ES-I3 (cell line): ENCODE measurements at regions not wholly inside any gene's neighbourhood (a gene's known extent, or its start where the extent isn't known, plus 50 kb on each side); places are given as distances from the start of the nearest gene placed in this dataset.

Experiments used
- H3K36me3 ChIP-seq: 2 replicates; pipeline ENCODE4 v1.6.1; 2013; ENCODE audit warnings: mild to moderate bottlenecking, low read length, control low read depth, moderate library complexity; ENCODE audit not compliant: insufficient read depth
- H3K4me1 ChIP-seq: 2 replicates; pipeline ENCODE4 v1.6.1; 2013; ENCODE audit warnings: mild to moderate bottlenecking, control low read depth, low read length; ENCODE audit not compliant: insufficient read depth
- H3K9ac ChIP-seq: 2 replicates; pipeline ENCODE4 v1.6.1; 2013; ENCODE audit warnings: low read depth, mild to moderate bottlenecking, low read length, moderate library complexity
- H3K9me3 ChIP-seq: 2 replicates; pipeline ENCODE4 v1.6.1; 2013; ENCODE audit warnings: mild to moderate bottlenecking, low read length, moderate library complexity; ENCODE audit not compliant: control insufficient read depth, insufficient read depth

- H3K9ac ChIP-seq, result no peak overlapping the region
- no peaks in the 10 kb centered on the region for H3K9me3 ChIP-seq
- H3K36me3 ChIP-seq, result 0 out of 2 replicates have a peak, but pooled peaks cover 3% of the 10 kb centered on the region
- H3K4me1 ChIP-seq, result peaks cover 29% of the 10 kb centered on the region; the same call in 1 of the 2 replicates
These were observed 157.5 kb upstream of the KLF14 start for GRCh38 chr7:130891254-130892094.

- Histone ChIP-seq H3K9ac (no peak overlapping the region), H3K36me3 (0 out of 2 replicates have a peak, but pooled peaks cover 3% of the 10 kb centered on the region), H3K9me3 (no peaks in the 10 kb centered on the region), H3K4me1 (peaks cover 22% of the 10 kb centered on the region; the same call in 1 of the 2 replicates)
These were observed 159.5 kb upstream of the KLF14 start for GRCh38 chr7:130893441-130893894.

DNA sequence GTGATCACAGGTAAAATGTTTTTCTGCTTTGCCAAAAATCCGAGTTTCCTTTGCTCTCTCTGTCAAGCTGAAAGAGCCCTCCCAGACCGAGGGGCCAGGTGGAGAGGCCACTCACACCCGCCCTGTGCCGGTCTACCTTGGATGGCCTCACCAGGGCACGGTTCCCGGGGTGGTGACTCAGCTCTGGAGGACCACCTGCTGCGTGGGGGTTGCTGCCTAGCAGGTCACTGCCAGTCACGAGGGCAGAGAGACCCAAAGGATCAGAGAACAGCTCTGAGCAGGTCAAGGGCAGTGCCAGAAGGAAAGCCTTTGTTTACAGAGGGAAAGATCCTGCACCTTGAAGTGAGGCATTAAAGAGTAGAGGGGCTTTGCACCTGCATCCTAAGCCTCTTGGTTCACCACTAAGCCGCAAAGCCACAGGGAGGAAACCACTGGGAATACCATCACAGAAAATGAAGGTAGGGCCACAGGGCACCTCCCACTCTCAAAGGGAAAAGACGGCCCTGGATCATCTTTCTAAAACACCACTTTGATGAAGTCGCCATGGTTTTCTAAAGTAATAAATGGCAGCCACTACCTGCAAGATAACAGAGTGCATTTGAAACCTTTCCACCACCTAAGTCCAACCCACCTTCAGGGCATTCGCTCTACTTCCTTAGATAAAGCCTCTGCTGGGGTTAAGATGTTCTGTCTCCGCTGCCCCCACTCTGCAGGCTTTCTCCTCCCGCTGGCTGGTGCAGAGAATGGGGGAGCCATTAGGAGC, 160.3 kb upstream of the KLF14 start:
- Histone ChIP-seq H3K9me3 (no peaks in the 10 kb centered on the region), H3K36me3 (no peaks in the 10 kb centered on the region), H3K4me1 (peaks cover 21% of the 10 kb centered on the region; the same call in 1 of the 2 replicates), H3K9ac (no peak overlapping the region)

DNA sequence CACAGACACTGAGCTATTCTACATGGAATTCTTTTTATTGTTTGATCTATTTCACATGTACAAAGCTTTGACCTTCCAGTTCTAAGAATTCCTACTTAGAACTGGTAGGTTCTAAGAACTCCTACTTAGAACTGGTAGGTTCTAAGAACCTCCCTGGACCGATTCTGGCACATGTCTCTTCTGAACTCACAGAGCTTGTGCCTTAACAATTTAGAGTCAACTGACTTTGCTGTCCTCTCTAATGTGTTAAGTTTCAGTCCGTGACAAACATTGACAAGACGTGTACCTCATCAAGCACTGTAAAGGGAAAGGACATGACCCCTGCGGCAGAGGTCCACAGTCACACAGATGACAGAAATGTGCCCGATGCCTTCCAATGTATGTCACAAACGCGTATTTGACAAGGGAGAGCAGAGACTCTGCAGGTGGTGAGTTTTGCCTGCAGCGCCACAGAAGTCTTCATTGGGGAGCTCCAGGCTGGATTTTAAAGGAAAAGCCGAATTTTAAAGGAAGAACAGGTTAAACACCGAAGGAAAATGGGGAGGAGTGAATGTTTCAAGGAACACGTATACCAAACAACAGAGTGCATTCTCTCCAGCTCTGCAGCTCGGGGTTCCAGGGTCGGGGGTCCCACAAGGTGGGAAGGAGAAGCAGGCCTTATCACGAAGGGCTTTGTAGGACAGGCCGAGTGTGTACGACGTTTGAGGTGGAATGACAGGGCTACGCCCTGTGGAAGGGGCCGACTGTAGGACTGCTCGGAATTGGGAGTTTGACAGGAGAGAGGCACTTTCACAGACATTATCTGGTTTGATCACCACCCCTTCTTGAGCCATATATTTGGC, 161.1 kb upstream of the KLF14 start:
- H3K36me3 ChIP-seq, result no peaks in the 10 kb centered on the region
- no peak overlapping the region for H3K9ac ChIP-seq
- H3K4me1 ChIP-seq, result peaks cover 21% of the 10 kb centered on the region; the same call in 1 of the 2 replicates
- no peaks in the 10 kb centered on the region for H3K9me3 ChIP-seq

DNA sequence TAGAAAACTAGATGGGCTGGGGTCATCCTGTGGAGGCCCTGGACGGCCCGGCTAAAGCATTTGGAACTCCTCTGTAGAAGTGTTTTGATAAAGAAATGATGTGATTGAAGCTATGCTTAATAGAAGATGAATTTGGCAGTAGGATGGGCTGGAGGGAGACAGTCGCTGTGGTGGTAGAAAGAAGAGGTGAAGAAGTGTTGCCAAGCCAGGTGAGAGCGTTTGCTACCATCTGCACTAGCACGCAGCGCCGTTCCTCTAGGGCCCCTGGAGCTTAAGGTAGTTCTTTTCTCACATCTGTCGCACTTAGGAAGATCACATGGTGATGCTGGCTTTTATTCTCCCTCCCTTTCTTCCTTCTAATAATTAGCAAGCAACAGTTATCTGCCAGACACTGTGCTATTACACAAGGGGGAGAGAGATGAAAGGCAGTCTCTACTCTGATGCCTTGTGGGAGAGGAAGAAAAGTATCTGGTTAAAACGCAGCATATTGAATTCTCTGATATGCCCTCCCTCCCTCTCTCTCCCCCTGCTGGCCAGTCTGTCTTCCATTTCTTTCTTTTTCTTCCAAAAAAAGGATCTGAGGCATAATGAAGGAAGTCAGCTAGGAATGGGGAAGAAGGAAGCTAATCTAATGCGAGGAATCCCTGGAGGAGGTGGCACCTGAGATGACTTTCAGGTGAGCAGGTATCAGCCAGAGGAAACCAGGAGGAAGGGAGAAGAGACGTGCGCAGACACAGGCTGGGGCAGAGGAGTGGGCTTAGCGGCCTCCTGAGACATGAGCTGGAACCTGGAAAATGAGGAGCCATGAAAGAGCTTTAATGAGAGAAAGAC, 162.3 kb upstream of the KLF14 start:
- Histone ChIP-seq H3K9me3 (no peaks in the 10 kb centered on the region), H3K9ac (no peak overlapping the region), H3K36me3 (0 out of 2 replicates have a peak, but pooled peaks cover 4% of the 10 kb centered on the region), H3K4me1 (peaks cover 28% of the 10 kb centered on the region; the same call in 1 of the 2 replicates)

DNA sequence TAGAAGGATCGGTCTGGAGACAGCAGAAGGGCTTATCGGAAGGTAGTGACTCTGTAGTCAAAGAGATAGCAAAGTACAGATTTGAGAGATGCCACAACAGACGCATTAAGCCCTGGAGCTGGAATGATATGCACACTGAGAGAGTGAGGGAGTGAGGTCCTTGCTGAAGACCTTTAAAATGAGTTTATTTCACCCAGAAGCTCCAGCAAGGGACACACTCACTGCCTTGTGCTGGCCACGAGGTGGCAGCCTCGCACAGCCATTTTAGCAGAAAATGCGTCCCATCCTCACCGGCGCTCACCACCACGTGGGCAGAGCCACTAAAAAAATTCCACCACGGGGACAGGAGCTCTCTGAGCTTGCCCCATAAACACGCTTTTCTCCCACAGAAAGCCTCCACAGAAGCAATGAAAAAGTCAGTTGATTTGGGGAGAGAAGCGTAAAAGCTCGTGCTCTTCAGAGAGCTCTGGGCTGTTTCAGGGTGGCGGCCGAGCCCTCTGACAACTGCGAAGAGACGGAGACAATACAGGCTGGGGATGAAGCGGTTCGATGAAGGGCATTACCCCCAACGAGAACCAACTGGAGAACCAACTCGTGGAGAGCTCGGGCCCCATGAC, 163.0 kb upstream of the KLF14 start:
- H3K4me1 ChIP-seq, result peaks cover 34% of the 10 kb centered on the region; the same call in 1 of the 2 replicates
- H3K9me3 ChIP-seq, result no peaks in the 10 kb centered on the region
- H3K9ac ChIP-seq, result no peak overlapping the region
- H3K36me3 ChIP-seq, result 0 out of 2 replicates have a peak, but pooled peaks cover 4% of the 10 kb centered on the region

DNA sequence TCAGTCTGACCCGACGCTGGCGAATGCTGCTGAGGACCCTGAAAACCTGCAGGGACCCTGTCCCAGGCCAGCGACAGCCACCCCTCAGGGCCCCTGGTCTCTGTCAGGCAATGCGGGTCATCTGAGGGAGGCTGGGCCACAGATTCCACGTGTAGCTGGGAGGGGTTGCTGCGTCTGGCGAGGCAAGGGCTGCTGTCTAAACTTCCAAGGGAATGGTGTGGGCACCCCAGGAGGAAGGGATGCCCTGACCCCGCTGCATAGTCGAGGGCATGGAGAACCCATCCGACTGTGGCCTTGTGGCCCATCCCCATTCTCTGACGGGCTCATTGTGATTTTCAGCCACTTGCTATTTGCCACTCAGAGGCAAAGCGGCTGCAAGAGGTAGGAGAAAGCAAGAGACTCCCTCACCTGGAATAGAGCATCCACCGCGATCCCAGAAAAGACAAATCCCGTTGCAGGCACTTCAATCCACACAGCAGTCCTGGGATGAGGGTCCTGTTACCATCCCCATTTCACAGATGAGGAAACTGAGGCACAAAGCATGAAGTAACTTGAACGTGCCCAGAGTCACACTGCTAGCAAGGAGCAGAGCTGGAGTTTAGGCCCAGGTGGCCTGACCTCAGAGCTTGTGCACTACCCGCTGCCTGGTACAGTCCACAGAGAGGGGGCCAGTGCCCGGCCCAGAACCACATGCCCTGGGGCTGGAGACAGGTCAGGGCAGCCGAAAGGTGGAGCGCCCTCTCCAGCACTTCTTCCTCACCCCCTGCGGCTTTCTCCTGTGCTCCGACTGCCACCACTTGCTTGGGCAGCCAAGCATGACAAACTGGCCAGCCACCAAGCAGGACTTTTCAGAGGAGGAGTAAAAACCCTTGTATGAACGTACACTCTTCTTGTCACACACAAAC, 163.8 kb upstream of the KLF14 start:
- H3K4me1 ChIP-seq, result peaks cover 34% of the 10 kb centered on the region; the same call in 1 of the 2 replicates
- 0 out of 2 replicates have a peak, but pooled peaks cover 4% of the 10 kb centered on the region for H3K36me3 ChIP-seq
- H3K9ac ChIP-seq, result no peak overlapping the region
- H3K9me3 ChIP-seq, result no peaks in the 10 kb centered on the region

DNA sequence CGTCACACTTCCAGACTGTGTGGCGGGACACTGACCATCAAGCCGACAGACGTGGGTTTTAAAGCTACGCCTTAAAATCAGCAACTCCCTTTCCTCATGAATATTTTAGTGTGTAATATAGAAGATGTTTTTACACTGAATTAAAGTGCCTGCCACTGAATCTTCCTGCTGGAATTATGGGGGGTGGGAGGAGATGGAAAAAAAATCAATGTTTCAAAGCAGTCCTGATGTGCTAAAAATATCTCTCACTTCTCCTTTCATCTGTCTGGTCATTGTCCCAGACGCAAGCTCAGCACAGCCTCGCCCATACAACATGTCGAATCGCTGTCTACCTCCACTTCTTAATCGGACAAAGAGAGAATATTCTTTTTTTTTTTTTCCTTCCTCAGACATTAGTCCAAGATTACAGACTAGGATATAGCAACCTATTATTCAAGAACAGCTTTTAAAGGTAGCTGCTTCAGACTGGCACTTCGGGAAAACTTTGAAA, 165.1 kb upstream of the KLF14 start:
- Histone ChIP-seq H3K36me3 (0 out of 2 replicates have a peak, but pooled peaks cover 4% of the 10 kb centered on the region), H3K4me1 (peaks cover 36% of the 10 kb centered on the region), H3K9ac (no peak overlapping the region), H3K9me3 (no peaks in the 10 kb centered on the region)

DNA sequence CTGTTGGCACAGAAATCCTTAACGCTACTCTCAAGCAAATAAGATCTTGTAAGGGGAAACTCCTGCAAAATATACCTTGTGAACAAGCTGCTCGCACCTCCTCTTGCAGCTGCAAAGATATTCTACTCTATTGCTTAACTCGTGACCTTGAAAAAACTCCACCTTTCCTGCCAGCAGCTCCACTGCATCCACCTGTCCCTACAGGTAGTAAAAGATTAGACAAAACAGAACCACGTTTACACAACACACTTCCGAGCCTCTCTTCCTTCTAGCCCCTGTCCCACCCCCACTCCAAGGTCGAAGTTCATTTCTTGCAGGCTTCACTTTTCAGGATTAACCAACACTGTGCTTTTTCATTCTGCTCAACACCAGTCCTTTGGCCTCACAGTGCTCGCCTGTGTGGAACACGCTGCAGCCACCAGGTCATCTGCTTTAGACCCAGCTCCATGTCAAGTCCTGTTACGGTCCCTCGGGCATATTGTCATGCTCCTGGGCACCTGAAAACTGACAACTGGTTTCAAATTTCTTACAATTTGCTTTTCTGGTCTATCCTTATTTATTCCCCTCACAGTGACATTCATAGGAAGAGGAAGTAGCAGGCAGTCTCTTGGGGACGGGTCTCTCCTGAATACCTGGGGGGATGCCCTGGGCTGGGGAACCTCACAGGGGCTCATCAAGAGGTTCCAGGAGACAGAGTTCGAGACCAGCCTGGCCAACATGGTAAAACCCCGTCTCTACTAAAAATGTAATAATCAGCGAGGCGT, 165.8 kb upstream of the KLF14 start:
- peaks cover 37% of the 10 kb centered on the region for H3K4me1 ChIP-seq
- H3K9ac ChIP-seq, result no peak overlapping the region
- H3K9me3 ChIP-seq, result no peaks in the 10 kb centered on the region
- H3K36me3 ChIP-seq, result 0 out of 2 replicates have a peak, but pooled peaks cover 4% of the 10 kb centered on the region

GRCh38 chr7:130900471-130901076, 166.6 kb upstream of the KLF14 start:
- no peak overlapping the region for H3K9ac ChIP-seq
- H3K9me3 ChIP-seq, result no peaks in the 10 kb centered on the region
- H3K4me1 ChIP-seq, result peaks cover 33% of the 10 kb centered on the region
- H3K36me3 ChIP-seq, result 0 out of 2 replicates have a peak, but pooled peaks cover 4% of the 10 kb centered on the region

DNA sequence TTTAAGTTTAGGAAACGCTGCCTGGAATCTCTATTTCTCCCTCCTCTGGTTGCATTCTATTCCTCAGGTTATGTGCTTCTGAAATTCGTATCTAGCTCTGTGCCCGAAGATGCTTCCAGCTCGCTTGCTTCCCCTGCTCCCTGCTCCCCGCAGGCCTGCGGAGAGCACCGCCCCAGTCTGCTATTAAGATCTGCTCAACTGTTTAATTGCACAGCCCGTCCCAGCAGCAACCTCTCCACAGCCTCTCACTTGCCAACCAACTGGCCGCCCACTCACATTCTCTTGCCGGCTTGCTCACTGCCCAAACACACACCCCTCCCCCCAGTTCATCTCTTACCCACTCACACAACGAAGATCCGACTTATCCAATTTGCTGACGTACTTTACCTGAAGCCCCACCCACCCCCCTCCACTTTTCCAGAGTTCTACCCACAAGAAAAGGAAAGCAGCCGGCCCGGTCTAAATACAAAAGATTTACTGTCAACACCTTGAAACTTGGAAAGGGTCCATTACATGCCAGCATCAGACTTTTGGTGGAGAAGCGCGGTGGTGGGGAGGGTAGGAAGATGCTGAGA, 167.3 kb upstream of the KLF14 start:
- peaks cover 33% of the 10 kb centered on the region for H3K4me1 ChIP-seq
- no peaks in the 10 kb centered on the region for H3K9me3 ChIP-seq
- no peak overlapping the region for H3K9ac ChIP-seq
- H3K36me3 ChIP-seq, result 0 out of 2 replicates have a peak, but pooled peaks cover 4% of the 10 kb centered on the region
